CD4-positive, alpha-beta T cell treated with Interleukin-15 for 1 hour (primary cell): ENCODE measurements at regions not wholly inside any gene's neighbourhood (a gene's known extent, or its start where the extent isn't known, plus 50 kb on each side); places are given as distances from the start of the nearest gene placed in this dataset.
"Not testable (repeated sequence)": the region's sequence is repeated elsewhere in the genome, so short reads cannot be mapped to it uniquely, and the experiment has no call there.

Experiments used
- DNase-seq: peaks from one replicate; pipeline ENCODE4 v3.0.0-alpha.2; 2020

- not testable (repeated sequence) for DNase-seq
These were observed 119.2 kb downstream of the SEPTIN14 start for GRCh38 chr7:55743454-55743717.

GRCh38 chr7:55742651-55743453 is 119.7 kb downstream of the SEPTIN14 start:
- DNase-seq, result not testable (repeated sequence)

- DNase-seq, result not testable (repeated sequence)
These were observed 120.6 kb downstream of the SEPTIN14 start for GRCh38 chr7:55741721-55742631.

GRCh38 chr7:55740633-55741250 is 121.8 kb downstream of the SEPTIN14 start:
- not testable (repeated sequence) for DNase-seq

- DNase-seq, result not testable (repeated sequence)
These were observed 122.5 kb downstream of the SEPTIN14 start for GRCh38 chr7:55740053-55740452.

GRCh38 chr7:55736641-55737221 is 125.8 kb downstream of the SEPTIN14 start:
- DNase-seq, result not testable (repeated sequence)

GRCh38 chr7:55733241-55734140 is 129.1 kb downstream of the SEPTIN14 start:
- no peak for DNase-seq

GRCh38 chr7:55731931-55732330 is 130.6 kb downstream of the SEPTIN14 start:
- no peak for DNase-seq

GRCh38 chr7:55730197-55730596 is 132.4 kb downstream of the SEPTIN14 start:
- DNase-seq, result no peak

- DNase-seq, result no peak
These were observed 139.0 kb downstream of the SEPTIN14 start for GRCh38 chr7:55723621-55723941.

GRCh38 chr7:55722874-55723620 is 139.5 kb downstream of the SEPTIN14 start:
- DNase-seq, result not testable (repeated sequence)

GRCh38 chr7:55721004-55721403 is 141.5 kb downstream of the SEPTIN14 start:
- DNase-seq, result not testable (repeated sequence)

GRCh38 chr7:55715247-55715867 is 143.1 kb upstream of the VOPP1 start:
- DNase-seq, result not testable (repeated sequence)

GRCh38 chr7:55714370-55714769 is 142.1 kb upstream of the VOPP1 start:
- not testable (repeated sequence) for DNase-seq

GRCh38 chr7:55710312-55710711 is 138.0 kb upstream of the VOPP1 start:
- DNase-seq, result not testable (repeated sequence)

- DNase-seq, result not testable (repeated sequence)
These were observed 135.7 kb upstream of the VOPP1 start for GRCh38 chr7:55708028-55708427.

- DNase-seq, result not testable (repeated sequence)
These were observed 135.1 kb upstream of the VOPP1 start for GRCh38 chr7:55707410-55707809.

- DNase-seq, result not testable (repeated sequence)
These were observed 134.3 kb upstream of the VOPP1 start for GRCh38 chr7:55706451-55707195.

- DNase-seq, result not testable (repeated sequence)
These were observed 133.6 kb upstream of the VOPP1 start for GRCh38 chr7:55705728-55706450.
